ENCODE measurements at regions not wholly inside any gene's neighbourhood (a gene's known extent, or its start where the extent isn't known, plus 50 kb on each side); places are given as distances from the start of the nearest gene placed in this dataset.
"Not testable (repeated sequence)": the region's sequence is repeated elsewhere in the genome, so short reads cannot be mapped to it uniquely, and the experiment has no call there.

- ATAC-seq: no peak
- intact Hi-C loops (cut with DNase I, micrococcal nuclease): no loop called here
- DNase-seq: no peak
Observed at GRCh38 chr7:50921114-50921813, 138.6 kb upstream of the GRB10 start.

GRCh38 chr7:50920031-50920635, 137.4 kb upstream of the GRB10 start:
- no peak for DNase-seq
- intact Hi-C loops (cut with DNase I, micrococcal nuclease): no loop called here
- no peak for ATAC-seq

- intact Hi-C loops (cut with DNase I, micrococcal nuclease): no loop called here
- ATAC-seq: no peak
Observed at GRCh38 chr7:50915621-50916020, 132.9 kb upstream of the GRB10 start.

GRCh38 chr7:50914460-50914859, 131.8 kb upstream of the GRB10 start:
- ATAC-seq (no peak), DNase-seq (no peak)
- intact Hi-C loops (cut with DNase I, micrococcal nuclease): no loop called here

More at GRCh38 chr7:50915621-50916020, 132.9 kb upstream of the GRB10 start:
- no peak for DNase-seq

GRCh38 chr7:50908628-50909290, 126.1 kb upstream of the GRB10 start:
- DNase-seq: no peak
- intact Hi-C loops (cut with DNase I, micrococcal nuclease): no loop called here
- no peak for ATAC-seq

GRCh38 chr7:50898604-50899477, 116.1 kb upstream of the GRB10 start:
- ATAC-seq; intact Hi-C loops (cut with DNase I, micrococcal nuclease); DNase-seq: not testable (repeated sequence)

GRCh38 chr7:50887061-50887460, 104.4 kb upstream of the GRB10 start:
- ATAC-seq; DNase-seq; intact Hi-C loops (cut with DNase I, micrococcal nuclease): not testable (repeated sequence)

- ATAC-seq: no peak
- DNase-seq: no peak
- intact Hi-C loops (cut with DNase I, micrococcal nuclease): no loop called here
Observed at GRCh38 chr7:50872437-50872836, 89.7 kb upstream of the GRB10 start.

- intact Hi-C loops (cut with DNase I, micrococcal nuclease): no loop called here
- no peak for ATAC-seq
- DNase-seq: no peak
Observed at GRCh38 chr7:50869108-50869725, 86.5 kb upstream of the GRB10 start.

GRCh38 chr7:50868426-50869100, 85.9 kb upstream of the GRB10 start:
- no peak for DNase-seq
- intact Hi-C loops (cut with DNase I, micrococcal nuclease): no loop called here
- ATAC-seq: no peak

GRCh38 chr7:50867034-50867356, 84.3 kb upstream of the GRB10 start:
- ATAC-seq (no peak), DNase-seq (no peak)
- intact Hi-C loops (cut with DNase I, micrococcal nuclease): no loop called here

GRCh38 chr7:50866343-50867033, 83.8 kb upstream of the GRB10 start:
- intact Hi-C loops (cut with DNase I, micrococcal nuclease): no loop called here
- ATAC-seq: no peak
- no peak for DNase-seq

- DNase-seq: no peak
- ATAC-seq: no peak
- intact Hi-C loops (cut with DNase I, micrococcal nuclease): no loop called here
Observed at GRCh38 chr7:50865450-50865849, 82.8 kb upstream of the GRB10 start.

- DNase-seq (no peak), ATAC-seq (no peak)
- intact Hi-C loops (cut with DNase I, micrococcal nuclease): no loop called here
Observed at GRCh38 chr7:50864694-50865093, 82.0 kb upstream of the GRB10 start.

- intact Hi-C loops (cut with DNase I, micrococcal nuclease): no loop called here
- no peak for DNase-seq
- ATAC-seq: no peak
Observed at GRCh38 chr7:50863053-50863452, 80.4 kb upstream of the GRB10 start.

- intact Hi-C loops (cut with DNase I, micrococcal nuclease): no loop called here
- ATAC-seq (no peak), DNase-seq (no peak)
Observed at GRCh38 chr7:50862302-50862701, 79.6 kb upstream of the GRB10 start.

GRCh38 chr7:50860598-50860997, 77.9 kb upstream of the GRB10 start:
- intact Hi-C loops (cut with DNase I, micrococcal nuclease): no loop called here
- no peak for ATAC-seq
- no peak for DNase-seq

GRCh38 chr7:50860174-50860573, 77.5 kb upstream of the GRB10 start:
- intact Hi-C loops (cut with DNase I, micrococcal nuclease): no loop called here
- no peak for ATAC-seq
- no peak for DNase-seq
